Transverse colon (tissue), 4 donors: ENCODE measurements at regions not wholly inside any gene's neighbourhood (a gene's known extent, or its start where the extent isn't known, plus 50 kb on each side); places are given as distances from the start of the nearest gene placed in this dataset.

Source experiments
- CTCF ChIP-seq, 5 experiments: fragments of 200-600 bp in 3 of 5; fragments of 450-650 bp in 2 of 5; sonication (generic) in 3 of 5; IDR thresholded peaks; 1 replicate in 2 of 5; 2 replicates in 3 of 5; pipeline ENCODE4 v1.5.1; 2016 to 2017; ENCODE audit warnings: antibody characterized with exemption in 5 of 5, inconsistent platforms in 3 of 5, mild to moderate bottlenecking in 2 of 5, moderate library complexity in 1 of 5
- POLR2AphosphoS5 ChIP-seq, 3 donors: sonication (generic); formaldehyde crosslinking; IDR thresholded peaks; one replicate each; pipeline ENCODE4 v1.6.1; 2016; ENCODE audit warnings: antibody characterized with exemption in 3 of 3

GRCh38 chr17:54527941-54528340 lies 372.7 kb upstream of the TOM1L1 start:
- TF ChIP-seq CTCF (IDR thresholded peaks at IDR 0.05), result no peak
- TF ChIP-seq POLR2AphosphoS5 (IDR thresholded peaks at IDR 0.05), result no peak
